Hepatocyte (in vitro differentiated cells): ENCODE measurements at regions not wholly inside any gene's neighbourhood (a gene's known extent, or its start where the extent isn't known, plus 50 kb on each side); places are given as distances from the start of the nearest gene placed in this dataset.

ENCODE experiments used
- CTCF ChIP-seq: fragments of 200-600 bp; sonication (generic); IDR thresholded peaks from 2 replicates; pipeline ENCODE4 v1.5.1; 2016; ENCODE audit warnings: antibody characterized with exemption, mild to moderate bottlenecking; ENCODE audit not compliant: poor library complexity
- EZH2 ChIP-seq: fragments of 200-600 bp; sonication (generic); IDR thresholded peaks from 2 replicates; pipeline ENCODE4 v1.6.1; 2016; ENCODE audit warnings: antibody characterized with exemption, mild to moderate bottlenecking, borderline replicate concordance
- EZH2phosphoT487 ChIP-seq: fragments of 200-600 bp; sonication (generic); IDR thresholded peaks from one replicate; pipeline ENCODE4 v1.6.1; 2018; ENCODE audit warnings: antibody characterized with exemption, mild to moderate bottlenecking, low read depth, moderate library complexity; ENCODE audit not compliant: unreplicated experiment, severe bottlenecking

GRCh38 chr6:95128947-95129346 lies 448.4 kb upstream of the MANEA start:
- TF ChIP-seq CTCF (no peak), EZH2 (no peak), EZH2phosphoT487 (no peak)
